HepG2 (cell line): ENCODE measurements at regions not wholly inside any gene's neighbourhood (a gene's known extent, or its start where the extent isn't known, plus 50 kb on each side); places are given as distances from the start of the nearest gene placed in this dataset.

Experiments
- CAMTA2 ChIP-seq: sonication (generic); formaldehyde crosslinking; IDR thresholded peaks from 2 replicates; pipeline ENCODE4 v1.4.0; 2020; ENCODE audit warnings: mild to moderate bottlenecking, missing genetic modification reagents, borderline replicate concordance
- ELF3 ChIP-seq: IDR thresholded peaks from 2 replicates; pipeline ENCODE4 v1.6.1; 2016; ENCODE audit warnings: missing genetic modification reagents, missing compliant biosample characterization
- GLMP ChIP-seq: sonication (generic); formaldehyde crosslinking; IDR thresholded peaks from 2 replicates; pipeline ENCODE4 v1.9.0; 2021; ENCODE audit warnings: missing genetic modification reagents, mild to moderate bottlenecking, borderline replicate concordance
- GRHL1 ChIP-seq: sonication (generic); formaldehyde crosslinking; conservative IDR thresholded peaks from 2 replicates; pipeline ENCODE4 v1.8.0; 2022; ENCODE audit warnings: missing genetic modification reagents
- PCBP2 ChIP-seq: fragments of 200-400 bp; formaldehyde crosslinking; optimal IDR thresholded peaks from 2 replicates; pipeline ENCODE3; 2018; ENCODE audit warnings: low read length, low read depth; ENCODE audit not compliant: poor library complexity, severe bottlenecking
- TP53 ChIP-seq: sonication (generic); formaldehyde crosslinking; conservative IDR thresholded peaks from 2 replicates; pipeline ENCODE4 v1.4.0; 2020; ENCODE audit warnings: missing genetic modification reagents
- ZBTB3 ChIP-seq: sonication (generic); formaldehyde crosslinking; IDR thresholded peaks from 2 replicates; pipeline ENCODE4 v1.4.0; 2020; ENCODE audit warnings: low read depth, mild to moderate bottlenecking, moderate library complexity, missing genetic modification reagents, borderline replicate concordance
- ZSCAN20 ChIP-seq: sonication (generic); formaldehyde crosslinking; IDR thresholded peaks from 2 replicates; pipeline ENCODE4 v1.4.0; 2020; ENCODE audit warnings: missing genetic modification reagents, mild to moderate bottlenecking, borderline replicate concordance
- TF ChIP-seq, protein P1 (sequence below): sonication (generic); formaldehyde crosslinking; IDR thresholded peaks from 2 replicates; pipeline ENCODE4 v1.5.0; 2020; ENCODE audit warnings: mild to moderate bottlenecking, missing genetic modification reagents, borderline replicate concordance
- TF ChIP-seq, protein P2 (sequence below): IDR thresholded peaks from 2 replicates; pipeline ENCODE4 v1.6.1; 2012; ENCODE audit warnings: low read depth, low read length, improper control_type of control experiment
- TF ChIP-seq, protein P3 (sequence below): sonication (generic); formaldehyde crosslinking; IDR thresholded peaks from 2 replicates; pipeline ENCODE4; 2020; ENCODE audit warnings: missing genetic modification reagents, mild to moderate bottlenecking, borderline replicate concordance
- TF ChIP-seq, protein P4 (sequence below): sonication (generic); formaldehyde crosslinking; IDR thresholded peaks from 2 replicates; pipeline ENCODE4 v1.4.0; 2020; ENCODE audit warnings: low read depth, mild to moderate bottlenecking, missing genetic modification reagents

GRCh38 chr13:106163426-106163825 is 372.0 kb downstream of the EFNB2 start (continued):
- TF ChIP-seq, protein P1, sequence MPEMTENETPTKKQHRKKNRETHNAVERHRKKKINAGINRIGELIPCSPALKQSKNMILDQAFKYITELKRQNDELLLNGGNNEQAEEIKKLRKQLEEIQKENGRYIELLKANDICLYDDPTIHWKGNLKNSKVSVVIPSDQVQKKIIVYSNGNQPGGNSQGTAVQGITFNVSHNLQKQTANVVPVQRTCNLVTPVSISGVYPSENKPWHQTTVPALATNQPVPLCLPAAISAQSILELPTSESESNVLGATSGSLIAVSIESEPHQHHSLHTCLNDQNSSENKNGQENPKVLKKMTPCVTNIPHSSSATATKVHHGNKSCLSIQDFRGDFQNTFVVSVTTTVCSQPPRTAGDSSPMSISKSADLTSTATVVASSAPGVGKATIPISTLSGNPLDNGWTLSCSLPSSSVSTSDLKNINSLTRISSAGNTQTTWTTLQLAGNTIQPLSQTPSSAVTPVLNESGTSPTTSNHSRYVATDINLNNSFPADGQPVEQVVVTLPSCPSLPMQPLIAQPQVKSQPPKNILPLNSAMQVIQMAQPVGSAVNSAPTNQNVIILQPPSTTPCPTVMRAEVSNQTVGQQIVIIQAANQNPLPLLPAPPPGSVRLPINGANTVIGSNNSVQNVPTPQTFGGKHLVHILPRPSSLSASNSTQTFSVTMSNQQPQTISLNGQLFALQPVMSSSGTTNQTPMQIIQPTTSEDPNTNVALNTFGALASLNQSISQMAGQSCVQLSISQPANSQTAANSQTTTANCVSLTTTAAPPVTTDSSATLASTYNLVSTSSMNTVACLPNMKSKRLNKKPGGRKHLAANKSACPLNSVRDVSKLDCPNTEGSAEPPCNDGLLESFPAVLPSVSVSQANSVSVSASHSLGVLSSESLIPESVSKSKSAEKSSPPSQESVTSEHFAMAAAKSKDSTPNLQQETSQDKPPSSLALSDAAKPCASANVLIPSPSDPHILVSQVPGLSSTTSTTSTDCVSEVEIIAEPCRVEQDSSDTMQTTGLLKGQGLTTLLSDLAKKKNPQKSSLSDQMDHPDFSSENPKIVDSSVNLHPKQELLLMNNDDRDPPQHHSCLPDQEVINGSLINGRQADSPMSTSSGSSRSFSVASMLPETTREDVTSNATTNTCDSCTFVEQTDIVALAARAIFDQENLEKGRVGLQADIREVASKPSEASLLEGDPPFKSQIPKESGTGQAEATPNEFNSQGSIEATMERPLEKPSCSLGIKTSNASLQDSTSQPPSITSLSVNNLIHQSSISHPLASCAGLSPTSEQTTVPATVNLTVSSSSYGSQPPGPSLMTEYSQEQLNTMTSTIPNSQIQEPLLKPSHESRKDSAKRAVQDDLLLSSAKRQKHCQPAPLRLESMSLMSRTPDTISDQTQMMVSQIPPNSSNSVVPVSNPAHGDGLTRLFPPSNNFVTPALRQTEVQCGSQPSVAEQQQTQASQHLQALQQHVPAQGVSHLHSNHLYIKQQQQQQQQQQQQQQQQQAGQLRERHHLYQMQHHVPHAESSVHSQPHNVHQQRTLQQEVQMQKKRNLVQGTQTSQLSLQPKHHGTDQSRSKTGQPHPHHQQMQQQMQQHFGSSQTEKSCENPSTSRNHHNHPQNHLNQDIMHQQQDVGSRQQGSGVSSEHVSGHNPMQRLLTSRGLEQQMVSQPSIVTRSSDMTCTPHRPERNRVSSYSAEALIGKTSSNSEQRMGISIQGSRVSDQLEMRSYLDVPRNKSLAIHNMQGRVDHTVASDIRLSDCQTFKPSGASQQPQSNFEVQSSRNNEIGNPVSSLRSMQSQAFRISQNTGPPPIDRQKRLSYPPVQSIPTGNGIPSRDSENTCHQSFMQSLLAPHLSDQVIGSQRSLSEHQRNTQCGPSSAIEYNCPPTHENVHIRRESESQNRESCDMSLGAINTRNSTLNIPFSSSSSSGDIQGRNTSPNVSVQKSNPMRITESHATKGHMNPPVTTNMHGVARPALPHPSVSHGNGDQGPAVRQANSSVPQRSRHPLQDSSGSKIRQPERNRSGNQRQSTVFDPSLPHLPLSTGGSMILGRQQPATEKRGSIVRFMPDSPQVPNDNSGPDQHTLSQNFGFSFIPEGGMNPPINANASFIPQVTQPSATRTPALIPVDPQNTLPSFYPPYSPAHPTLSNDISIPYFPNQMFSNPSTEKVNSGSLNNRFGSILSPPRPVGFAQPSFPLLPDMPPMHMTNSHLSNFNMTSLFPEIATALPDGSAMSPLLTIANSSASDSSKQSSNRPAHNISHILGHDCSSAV = no peak
- TF ChIP-seq TP53 (CRISPR knock-in tag) (no peak), PCBP2 (no peak), CAMTA2 (no peak), GRHL1 (CRISPR knock-in tag) (no peak), ZBTB3 (CRISPR knock-in tag) (no peak), GLMP (CRISPR knock-in tag) (no peak), ZSCAN20 (CRISPR knock-in tag) (no peak), ELF3 (no peak)
- TF ChIP-seq, protein P2, sequence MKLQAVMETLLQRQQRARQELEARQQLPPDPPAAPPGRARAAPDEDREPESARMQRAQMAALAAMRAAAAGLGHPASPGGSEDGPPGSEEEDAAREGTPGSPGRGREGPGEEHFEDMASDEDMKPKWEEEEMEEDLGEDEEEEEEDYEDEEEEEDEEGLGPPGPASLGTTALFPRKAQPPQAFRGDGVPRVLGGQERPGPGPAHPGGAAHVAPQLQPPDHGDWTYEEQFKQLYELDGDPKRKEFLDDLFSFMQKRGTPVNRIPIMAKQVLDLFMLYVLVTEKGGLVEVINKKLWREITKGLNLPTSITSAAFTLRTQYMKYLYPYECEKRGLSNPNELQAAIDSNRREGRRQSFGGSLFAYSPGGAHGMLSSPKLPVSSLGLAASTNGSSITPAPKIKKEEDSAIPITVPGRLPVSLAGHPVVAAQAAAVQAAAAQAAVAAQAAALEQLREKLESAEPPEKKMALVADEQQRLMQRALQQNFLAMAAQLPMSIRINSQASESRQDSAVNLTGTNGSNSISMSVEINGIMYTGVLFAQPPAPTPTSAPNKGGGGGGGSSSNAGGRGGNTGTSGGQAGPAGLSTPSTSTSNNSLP = no peak
- TF ChIP-seq, protein P3, sequence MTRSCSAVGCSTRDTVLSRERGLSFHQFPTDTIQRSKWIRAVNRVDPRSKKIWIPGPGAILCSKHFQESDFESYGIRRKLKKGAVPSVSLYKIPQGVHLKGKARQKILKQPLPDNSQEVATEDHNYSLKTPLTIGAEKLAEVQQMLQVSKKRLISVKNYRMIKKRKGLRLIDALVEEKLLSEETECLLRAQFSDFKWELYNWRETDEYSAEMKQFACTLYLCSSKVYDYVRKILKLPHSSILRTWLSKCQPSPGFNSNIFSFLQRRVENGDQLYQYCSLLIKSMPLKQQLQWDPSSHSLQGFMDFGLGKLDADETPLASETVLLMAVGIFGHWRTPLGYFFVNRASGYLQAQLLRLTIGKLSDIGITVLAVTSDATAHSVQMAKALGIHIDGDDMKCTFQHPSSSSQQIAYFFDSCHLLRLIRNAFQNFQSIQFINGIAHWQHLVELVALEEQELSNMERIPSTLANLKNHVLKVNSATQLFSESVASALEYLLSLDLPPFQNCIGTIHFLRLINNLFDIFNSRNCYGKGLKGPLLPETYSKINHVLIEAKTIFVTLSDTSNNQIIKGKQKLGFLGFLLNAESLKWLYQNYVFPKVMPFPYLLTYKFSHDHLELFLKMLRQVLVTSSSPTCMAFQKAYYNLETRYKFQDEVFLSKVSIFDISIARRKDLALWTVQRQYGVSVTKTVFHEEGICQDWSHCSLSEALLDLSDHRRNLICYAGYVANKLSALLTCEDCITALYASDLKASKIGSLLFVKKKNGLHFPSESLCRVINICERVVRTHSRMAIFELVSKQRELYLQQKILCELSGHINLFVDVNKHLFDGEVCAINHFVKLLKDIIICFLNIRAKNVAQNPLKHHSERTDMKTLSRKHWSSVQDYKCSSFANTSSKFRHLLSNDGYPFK = no peak
- TF ChIP-seq, protein P4, sequence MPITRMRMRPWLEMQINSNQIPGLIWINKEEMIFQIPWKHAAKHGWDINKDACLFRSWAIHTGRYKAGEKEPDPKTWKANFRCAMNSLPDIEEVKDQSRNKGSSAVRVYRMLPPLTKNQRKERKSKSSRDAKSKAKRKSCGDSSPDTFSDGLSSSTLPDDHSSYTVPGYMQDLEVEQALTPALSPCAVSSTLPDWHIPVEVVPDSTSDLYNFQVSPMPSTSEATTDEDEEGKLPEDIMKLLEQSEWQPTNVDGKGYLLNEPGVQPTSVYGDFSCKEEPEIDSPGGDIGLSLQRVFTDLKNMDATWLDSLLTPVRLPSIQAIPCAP = no peak
